IMR-90 (cell line): ENCODE measurements at regions not wholly inside any gene's neighbourhood (a gene's known extent, or its start where the extent isn't known, plus 50 kb on each side); places are given as distances from the start of the nearest gene placed in this dataset.
A peak's percentile ranks its signal among the peaks of the same experiment; 100 is the strongest.

Experiments used
- ATAC-seq: fragments of 200-7000 bp; cut with Tn5 transposase; 2 replicates; pipeline ENCODE4 v1.9.1; 2020; ENCODE audit warnings: low read depth, mild to moderate bottlenecking, moderate library complexity
- BruUV-seq: library from RNA; stranded (reverse); fragments of 400-500 nt; replicated peaks from 2 replicates; lab custom pipeline; 2021; lab: Mats Ljungman, UMichigan
- CTCF ChIA-PET: fragments of 300-600 bp; formaldehyde crosslinking; extraction: SDS; loops from one replicate; lab custom pipeline; 2021; ENCODE audit warnings: antibody characterized with exemption; lab: Yijun Ruan, JAX
- POLR2A ChIA-PET: fragments of 300-600 bp; sonication (Branson Sonifier 250); formaldehyde crosslinking; loops from one replicate; lab custom pipeline; 2022; ENCODE audit warnings: antibody characterized with exemption; ENCODE audit not compliant: unreplicated experiment; lab: Charles Lee
- DNase-seq: peaks from one replicate; pipeline ENCODE4 v3.0.0; 2013
- H2AFZ ChIP-seq: replicated peaks from 2 replicates; pipeline ENCODE3; 2013; ENCODE audit warnings: low read length, mild to moderate bottlenecking; ENCODE audit not compliant: poor library complexity
- H2AK5ac ChIP-seq: 2 replicates; pipeline ENCODE4 v1.6.1; 2013; ENCODE audit warnings: low read depth, low read length, inconsistent platforms
- H2AK9ac ChIP-seq: replicated peaks from 2 replicates; pipeline ENCODE3; 2013; ENCODE audit warnings: mild to moderate bottlenecking, low read depth, low read length, moderate library complexity; ENCODE audit not compliant: poor library complexity
- H2BK120ac ChIP-seq: 2 replicates; pipeline ENCODE4 v1.6.1; 2013; ENCODE audit warnings: low read depth, low read length, inconsistent platforms
- H2BK15ac ChIP-seq: 3 replicates; pipeline ENCODE4 v1.6.1; 2013; ENCODE audit warnings: low read depth, low read length, inconsistent platforms
- H2BK20ac ChIP-seq: 2 replicates; pipeline ENCODE4 v1.6.1; 2013; ENCODE audit warnings: low read depth, mild to moderate bottlenecking, inconsistent platforms, low read length, moderate library complexity
- H2BK5ac ChIP-seq: 2 replicates; pipeline ENCODE4 v1.6.1; 2013; ENCODE audit warnings: mild to moderate bottlenecking, low read depth, low read length, inconsistent platforms; ENCODE audit not compliant: poor library complexity, severe bottlenecking
- H3K14ac ChIP-seq: replicated peaks from 2 replicates; pipeline ENCODE4 v1.6.1; 2013; ENCODE audit warnings: low read depth, low read length, inconsistent platforms
- H3K18ac ChIP-seq: 2 replicates; pipeline ENCODE4 v1.6.1; 2013; ENCODE audit warnings: low read depth, low read length, control low read depth
- H3K23ac ChIP-seq: 2 replicates; pipeline ENCODE4 v1.6.1; 2013; ENCODE audit warnings: low read depth, low read length, inconsistent platforms
- H3K27ac ChIP-seq: 2 replicates; pipeline ENCODE4 v1.5.1; 2013; ENCODE audit warnings: mild to moderate bottlenecking, control low read depth, low read length; ENCODE audit not compliant: insufficient read depth
- H3K27me3 ChIP-seq: 2 replicates; pipeline ENCODE4 v1.6.1; 2013; ENCODE audit warnings: low read length; ENCODE audit not compliant: control insufficient read depth, insufficient read depth
- H3K36me3 ChIP-seq: 2 replicates; pipeline ENCODE4 v1.6.1; 2013; ENCODE audit warnings: low read length, mixed read lengths; ENCODE audit not compliant: control insufficient read depth, insufficient read depth
- H3K4ac ChIP-seq: 2 replicates; pipeline ENCODE4 v1.6.1; 2013; ENCODE audit warnings: low read depth, low read length, inconsistent platforms
- H3K4me1 ChIP-seq: 2 replicates; pipeline ENCODE4 v1.6.1; 2013; ENCODE audit warnings: low read length, mixed read lengths; ENCODE audit not compliant: control insufficient read depth, insufficient read depth
- H3K4me2 ChIP-seq: 2 replicates; pipeline ENCODE4 v1.6.1; 2013; ENCODE audit warnings: low read depth, mild to moderate bottlenecking, control low read depth, low read length, moderate library complexity
- H3K4me3 ChIP-seq: 2 replicates; pipeline ENCODE4 v1.5.1; 2013; ENCODE audit warnings: low read depth, mild to moderate bottlenecking, control low read depth, low read length, moderate library complexity; ENCODE audit not compliant: insufficient read depth
- H3K56ac ChIP-seq: 2 replicates; pipeline ENCODE4 v1.6.1; 2013; ENCODE audit warnings: low read length, inconsistent platforms; ENCODE audit not compliant: insufficient read depth; ENCODE audit errors: extremely low read depth
- H3K79me1 ChIP-seq, 2 experiments: 2 replicates each; pipeline ENCODE4 v1.6.1; 2013; ENCODE audit warnings: low read length in 2 of 2, inconsistent platforms in 1 of 2, low read depth in 1 of 2
- H3K9ac ChIP-seq: 2 replicates; pipeline ENCODE4 v1.6.1; 2013; ENCODE audit warnings: low read depth, low read length, control low read depth
- H3K9me1 ChIP-seq: 2 replicates; pipeline ENCODE4 v1.6.1; 2013; ENCODE audit warnings: low read length, inconsistent platforms; ENCODE audit not compliant: insufficient read depth
- H3K9me3 ChIP-seq: 2 replicates; pipeline ENCODE4 v1.6.1; 2013; ENCODE audit warnings: low read length; ENCODE audit not compliant: control insufficient read depth, insufficient read depth
- H4K20me1 ChIP-seq: 2 replicates; pipeline ENCODE4 v1.6.1; 2013; ENCODE audit warnings: low read length, inconsistent platforms; ENCODE audit not compliant: insufficient read depth
- H4K5ac ChIP-seq: 2 replicates; pipeline ENCODE4 v1.6.1; 2013; ENCODE audit warnings: mild to moderate bottlenecking, low read depth, low read length, control low read depth
- H4K8ac ChIP-seq, 2 experiments: 2 replicates each; pipeline ENCODE4 v1.6.1; 2013; ENCODE audit warnings: low read depth in 2 of 2, low read length in 2 of 2, control low read depth in 1 of 2, inconsistent platforms in 1 of 2
- H4K91ac ChIP-seq: 2 replicates; pipeline ENCODE4 v1.6.1; 2013; ENCODE audit warnings: low read depth, low read length, inconsistent platforms; ENCODE audit not compliant: insufficient read depth
- BHLHE40 ChIP-seq: fragments of 150-350 bp; IDR thresholded peaks from 2 replicates; pipeline ENCODE4 v1.6.1; 2016; ENCODE audit warnings: mild to moderate bottlenecking, low read depth, low read length
- CEBPB ChIP-seq: IDR thresholded peaks from 2 replicates; pipeline ENCODE4 v1.6.1; 2012; ENCODE audit warnings: low read depth, low read length, improper control_type of control experiment
- NFE2L2 ChIP-seq: fragments of 150-350 bp; IDR thresholded peaks from 2 replicates; pipeline ENCODE4 v1.6.1; 2016; ENCODE audit warnings: low read depth, mild to moderate bottlenecking, low read length
- RFX5 ChIP-seq: IDR thresholded peaks from 2 replicates; pipeline ENCODE4 v1.8.0; 2012; ENCODE audit warnings: low read depth, mild to moderate bottlenecking, low read length, moderate library complexity
- WGBS, 2 experiments: methylation state at CpG; one replicate each; pipeline versions ENCODE4 v1.1.5 to v1.1.7; 2013; ENCODE audit warnings: missing lambda C conversion rate in 2 of 2; ENCODE audit not compliant: insufficient read length in 1 of 2; ENCODE audit errors: extremely low coverage in 2 of 2; 5-methylcytosine and 5-hydroxymethylcytosine counted together
- dilution Hi-C: fragments of 300-500 bp; cut with HindIII; formaldehyde crosslinking; loops from one replicate; pipeline ENCODE4 v1.14.3; 2018; ENCODE audit warnings: low sequenced_read_pairs; ENCODE audit not compliant: unreplicated experiment
- in situ Hi-C: fragments of 300-500 bp; cut with MboI; formaldehyde crosslinking; loops from 3 replicates; pipeline ENCODE4 v1.14.3; 2019; ENCODE audit warnings: low sequenced_read_pairs, inconsistent platforms, mixed read lengths
- intact Hi-C: fragments of 100-400 bp; cut with micrococcal nuclease; formaldehyde crosslinking; loops from 2 replicates; pipeline ENCODE4 v1.10.0; 2022

GRCh38 chr10:88091490-88092061, 228.2 kb downstream of the PTEN start:
- ChIA-PET CTCF (no interaction called here), POLR2A (no interaction called here)
- H3K27ac ChIP-seq = no peak overlapping the region
- H3K36me3 ChIP-seq = no peaks in the 10 kb centered on the region
- no peak overlapping the region for H4K91ac ChIP-seq
- BruUV-seq = no TSS peak
- H2BK20ac ChIP-seq = no peak overlapping the region
- peaks cover 3% of the 10 kb centered on the region; the same call in 1 of the 2 replicates for H3K27me3 ChIP-seq
- H3K9me1 ChIP-seq = 0 out of 2 replicates have a peak, but pooled peaks cover 2% of the 10 kb centered on the region
- no peak overlapping the region for H3K4me2 ChIP-seq
- H2AFZ ChIP-seq = no peak overlapping the region
- H4K5ac ChIP-seq = no peak overlapping the region
- no peak overlapping the region for H3K9ac ChIP-seq
- H3K56ac ChIP-seq = no peak overlapping the region
- H2BK15ac ChIP-seq = peak overlapping the region; percentile 74; the same call in 2 of the 3 replicates
- TF ChIP-seq RFX5 = no peak
- TF ChIP-seq NFE2L2 = no peak
- TF ChIP-seq CEBPB = no peak
- no peak for TF ChIP-seq BHLHE40
- H3K23ac ChIP-seq = no peak overlapping the region
- no peak overlapping the region for H4K8ac ChIP-seq
- H3K4me1 ChIP-seq = peaks cover 2% of the 10 kb centered on the region
- dilution Hi-C loops (no loop called here), in situ Hi-C loops (no loop called here), intact Hi-C loops (no loop called here)
- peak overlapping the region; percentile 68; the same call in 1 of the 2 replicates for H3K14ac ChIP-seq
- no peak overlapping the region for H3K4me3 ChIP-seq
- ATAC-seq (no peak), DNase-seq (no peak)
- no peak overlapping the region for H2AK9ac ChIP-seq
- no peaks in the 10 kb centered on the region for H3K9me3 ChIP-seq
- WGBS, 2 experiments = no CpG with 5 or more reads among the region's 4 CpGs
- no peak overlapping the region for H3K4ac ChIP-seq
- H2BK120ac ChIP-seq = no peak overlapping the region
- no peaks in the 10 kb centered on the region for H3K79me1 ChIP-seq
- no peak overlapping the region for H2BK5ac ChIP-seq
- no peaks in the 10 kb centered on the region for H4K20me1 ChIP-seq
- peak overlapping the region; percentile 39; the same call in 1 of the 2 replicates for H2AK5ac ChIP-seq
- H3K18ac ChIP-seq = no peak overlapping the region
